KOPT-K1 (cell line): ENCODE measurements at regions not wholly inside any gene's neighbourhood (a gene's known extent, or its start where the extent isn't known, plus 50 kb on each side); places are given as distances from the start of the nearest gene placed in this dataset.

ENCODE experiments used
- H3K27ac ChIP-seq: fragments of 200-600 bp; sonication (generic); 2 replicates; pipeline ENCODE4 v1.5.1; 2016; ENCODE audit warnings: antibody characterized with exemption, mild to moderate bottlenecking, low read depth, low read length; ENCODE audit not compliant: poor library complexity, severe bottlenecking
- H3K36me3 ChIP-seq: fragments of 200-600 bp; sonication (generic); 2 replicates; pipeline ENCODE4 v1.5.1; 2017; ENCODE audit warnings: antibody characterized with exemption, mild to moderate bottlenecking, low read length, moderate library complexity; ENCODE audit not compliant: insufficient read depth
- H3K9me3 ChIP-seq: fragments of 200-600 bp; sonication (generic); 2 replicates; pipeline ENCODE4 v1.5.1; 2017; ENCODE audit warnings: antibody characterized with exemption, low read length, mild to moderate bottlenecking; ENCODE audit not compliant: insufficient read depth, poor library complexity, severe bottlenecking

DNA sequence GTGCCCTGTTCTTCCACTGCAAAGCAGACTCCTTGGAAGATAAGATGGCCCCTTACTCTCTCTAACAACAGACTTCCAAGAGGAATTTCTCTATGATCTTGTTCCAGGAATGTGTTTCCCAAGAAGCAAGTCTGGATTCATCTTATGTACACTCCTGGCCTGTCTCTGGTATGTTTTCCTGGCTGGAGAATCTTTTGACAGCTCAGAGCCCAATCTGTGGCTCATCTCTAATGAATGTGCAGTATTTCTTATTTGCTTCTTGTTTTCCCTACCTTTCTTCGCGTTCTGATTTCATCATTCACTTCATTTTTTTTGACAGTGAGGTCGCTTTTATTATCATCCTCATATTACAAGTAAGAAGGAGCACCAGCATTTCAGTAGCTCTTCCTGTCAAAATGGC, 53.0 kb upstream of the PITRM1 start:
- H3K27ac ChIP-seq, result no peak overlapping the region
- no peaks in the 10 kb centered on the region for H3K36me3 ChIP-seq
- no peaks in the 10 kb centered on the region for H3K9me3 ChIP-seq

GRCh38 chr10:3224241-3224640, 51.7 kb upstream of the PITRM1 start:
- Histone ChIP-seq H3K36me3 (no peaks in the 10 kb centered on the region), H3K27ac (no peak overlapping the region), H3K9me3 (no peaks in the 10 kb centered on the region)

DNA sequence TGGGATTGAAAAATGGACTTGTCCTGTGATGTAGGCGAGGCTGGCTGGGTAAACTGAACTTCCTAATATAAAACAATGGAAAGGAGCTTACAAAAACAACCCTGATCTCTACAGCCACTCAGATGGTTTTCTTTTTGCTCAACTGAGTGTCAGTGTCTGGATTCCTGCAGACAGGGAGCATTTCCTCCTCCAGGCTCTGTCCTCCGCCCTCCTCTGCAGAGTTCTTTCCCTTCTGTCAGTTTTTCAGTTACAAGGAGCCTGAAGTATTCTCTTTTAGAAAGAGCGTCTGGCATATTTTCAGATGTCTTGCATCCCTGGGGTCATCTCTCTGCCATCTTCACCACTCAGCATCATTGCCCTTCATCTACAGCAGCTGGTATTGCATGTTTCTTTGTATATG, 50.0 kb upstream of the PITRM1 start:
- Histone ChIP-seq H3K27ac (no peak overlapping the region), H3K9me3 (no peaks in the 10 kb centered on the region), H3K36me3 (no peaks in the 10 kb centered on the region)
